GM12864 (cell line): ENCODE measurements at regions not wholly inside any gene's neighbourhood (a gene's known extent, or its start where the extent isn't known, plus 50 kb on each side); places are given as distances from the start of the nearest gene placed in this dataset.

Experiments used
- DNase-seq: peaks from one replicate; pipeline ENCODE4 v3.0.0-alpha.2; 2011; ENCODE audit warnings: low read depth
- H3K4me3 ChIP-seq: 2 replicates; pipeline ENCODE4 v1.5.1; 2011; ENCODE audit warnings: mild to moderate bottlenecking, low read depth, low read length, control low read depth
- CTCF ChIP-seq: IDR thresholded peaks from 2 replicates; pipeline ENCODE4 v1.5.1; 2011; ENCODE audit warnings: low read depth, mild to moderate bottlenecking, moderate library complexity, low read length, control low read depth, inconsistent platforms; ENCODE audit errors: missing control alignments

- TF ChIP-seq CTCF: no peak
- no peak for DNase-seq
- no peak overlapping the region for H3K4me3 ChIP-seq
Observed at GRCh38 chr9:88313364-88314220, 74.7 kb upstream of the SPIN1 start.

GRCh38 chr9:88312517-88313103 lies 75.6 kb upstream of the SPIN1 start:
- TF ChIP-seq CTCF: no peak
- no peak for DNase-seq
- no peak overlapping the region for H3K4me3 ChIP-seq

GRCh38 chr9:88312045-88312444 lies 76.2 kb upstream of the SPIN1 start:
- no peak overlapping the region for H3K4me3 ChIP-seq
- DNase-seq: no peak
- TF ChIP-seq CTCF: no peak

GRCh38 chr9:88310310-88310980 lies 77.8 kb upstream of the SPIN1 start:
- H3K4me3 ChIP-seq: no peak overlapping the region
- no peak for TF ChIP-seq CTCF
- DNase-seq: no peak

GRCh38 chr9:88308831-88309560 lies 79.2 kb upstream of the SPIN1 start:
- DNase-seq: no peak
- no peak for TF ChIP-seq CTCF
- no peak overlapping the region for H3K4me3 ChIP-seq

GRCh38 chr9:88307136-88307535 lies 81.1 kb upstream of the SPIN1 start:
- TF ChIP-seq CTCF: no peak
- no peak overlapping the region for H3K4me3 ChIP-seq
- no peak for DNase-seq
